H1 (cell line): ENCODE measurements at regions not wholly inside any gene's neighbourhood (a gene's known extent, or its start where the extent isn't known, plus 50 kb on each side); places are given as distances from the start of the nearest gene placed in this dataset.

Experiments
- CTCF ChIA-PET: fragments of 300-600 bp; sonication (Branson Sonifier 250); formaldehyde crosslinking; loops from one replicate; lab custom pipeline; 2021; ENCODE audit not compliant: partially characterized antibody; lab: Charles Lee
- POLR2A ChIA-PET: fragments of 300-600 bp; sonication (Branson Sonifier 250); formaldehyde crosslinking; loops from one replicate; lab custom pipeline; 2021; ENCODE audit warnings: inconsistent platforms; ENCODE audit not compliant: partially characterized antibody; lab: Charles Lee
- DNase-seq, 2 experiments: peaks; one replicate each; pipeline versions ENCODE4 v3.0.0 to v3.0.0-alpha.2; 2010 to 2022; ENCODE audit warnings: low spot score in 2 of 2, low read depth in 1 of 2, mixed read lengths in 1 of 2
- FAIRE-seq: peaks from 2 replicates; lab custom pipeline; 2011; peaks lifted over from hg19 to GRCh38; lab: Jason Lieb, UNC
- H2AFZ ChIP-seq: 2 replicates; pipeline ENCODE4 v1.8.1; 2012; ENCODE audit warnings: low read length, inconsistent platforms
- H2AK5ac ChIP-seq: 2 replicates; pipeline ENCODE4 v1.6.1; 2013; ENCODE audit warnings: low read depth, low read length
- H2BK120ac ChIP-seq: replicated peaks from 2 replicates; pipeline ENCODE3; 2013; ENCODE audit warnings: low read depth, low read length, inconsistent platforms
- H2BK12ac ChIP-seq: 2 replicates; pipeline ENCODE4 v1.6.1; 2013; ENCODE audit warnings: low read depth, low read length
- H2BK15ac ChIP-seq: 2 replicates; pipeline ENCODE4 v1.6.1; 2013; ENCODE audit warnings: low read length
- H2BK20ac ChIP-seq: 2 replicates; pipeline ENCODE4 v1.6.1; 2013; ENCODE audit warnings: low read length
- H2BK5ac ChIP-seq: 2 replicates; pipeline ENCODE4 v1.6.1; 2013; ENCODE audit warnings: low read depth, low read length
- H3K14ac ChIP-seq: 2 replicates; pipeline ENCODE4 v1.6.1; 2013; ENCODE audit warnings: inconsistent platforms; ENCODE audit not compliant: insufficient read length
- H3K18ac ChIP-seq: 2 replicates; pipeline ENCODE4 v1.6.1; 2013; ENCODE audit warnings: low read length; ENCODE audit errors: extremely low read depth
- H3K23ac ChIP-seq: 2 replicates; pipeline ENCODE4 v1.6.1; 2013; ENCODE audit warnings: inconsistent platforms; ENCODE audit not compliant: insufficient read length
- H3K23me2 ChIP-seq: 2 replicates; pipeline ENCODE4 v1.6.1; 2013; ENCODE audit warnings: low read depth, low read length
- H3K27ac ChIP-seq: 2 replicates; pipeline ENCODE4 v1.6.1; 2011; ENCODE audit warnings: low read depth, low read length, inconsistent platforms
- H3K27me3 ChIP-seq, 4 experiments: replicated peaks in 1 of 4; 1 replicate in 1 of 4; 2 replicates in 3 of 4; pipeline versions ENCODE4 v1.6.1 to v1.8.1; 2011 to 2013; ENCODE audit warnings: low read length in 3 of 4, mild to moderate bottlenecking in 3 of 4, inconsistent platforms in 2 of 4, mixed read lengths in 2 of 4, moderate library complexity in 1 of 4; ENCODE audit not compliant: control insufficient read depth in 3 of 4, insufficient read depth in 3 of 4; ENCODE audit errors: extremely low read depth in 1 of 4
- H3K36me3 ChIP-seq, 4 experiments: 2 replicates each; pipeline versions ENCODE4 v1.6.1 to v1.8.1; 2011 to 2013; ENCODE audit warnings: mild to moderate bottlenecking in 4 of 4, low read length in 3 of 4, moderate library complexity in 2 of 4, control low read depth in 1 of 4, inconsistent platforms in 1 of 4; ENCODE audit not compliant: insufficient read depth in 4 of 4, control insufficient read depth in 2 of 4
- H3K4ac ChIP-seq: replicated peaks from 2 replicates; pipeline ENCODE3; 2013; ENCODE audit warnings: low read length, low read depth, mixed read lengths, inconsistent platforms; ENCODE audit not compliant: insufficient read length
- H3K4me1 ChIP-seq, 4 experiments: replicated peaks in 1 of 4; 1 replicate in 1 of 4; 2 replicates in 3 of 4; pipeline versions ENCODE4 v1.6.1 to v1.8.1; 2011 to 2013; ENCODE audit warnings: low read length in 3 of 4, inconsistent platforms in 2 of 4, mixed read lengths in 1 of 4; ENCODE audit not compliant: insufficient read depth in 4 of 4, control insufficient read depth in 3 of 4
- H3K4me2 ChIP-seq, 2 experiments: 2 replicates each; pipeline versions ENCODE4 v1.6.1 to v1.8.1; 2011 to 2013; ENCODE audit warnings: low read depth in 2 of 2, low read length in 2 of 2, control low read depth in 1 of 2, inconsistent platforms in 1 of 2, mild to moderate bottlenecking in 1 of 2; ENCODE audit not compliant: insufficient read depth in 1 of 2
- H3K4me3 ChIP-seq, 4 experiments: fragments of 200-600, 300-600 bp in 1 of 4; sonication (generic), shearing (Covaris generic), sonication (Bioruptor Twin) in 1 of 4; 2 replicates each; pipeline versions ENCODE4 v1.5.1 to v1.8.1; 2011 to 2016; ENCODE audit warnings: low read length in 4 of 4, low read depth in 3 of 4, control low read depth in 2 of 4, inconsistent platforms in 2 of 4, mild to moderate bottlenecking in 2 of 4, mixed read lengths in 1 of 4, moderate library complexity in 1 of 4; ENCODE audit not compliant: insufficient read depth in 2 of 4; ENCODE audit errors: extremely low read depth in 1 of 4
- H3K56ac ChIP-seq: replicated peaks from 2 replicates; pipeline ENCODE3; 2013; ENCODE audit warnings: low read depth, mild to moderate bottlenecking, mixed read lengths, low read length, inconsistent platforms; ENCODE audit not compliant: insufficient read length
- H3K79me1 ChIP-seq: 2 replicates; pipeline ENCODE4 v1.6.1; 2013; ENCODE audit warnings: low read depth, low read length, control low read depth
- H3K79me2 ChIP-seq, 2 experiments: 2 replicates each; pipeline versions ENCODE4 v1.6.1 to v1.8.1; 2012 to 2013; ENCODE audit warnings: low read length in 2 of 2, mild to moderate bottlenecking in 2 of 2, inconsistent platforms in 1 of 2; ENCODE audit not compliant: insufficient read depth in 2 of 2, control insufficient read depth in 1 of 2
- H3K9ac ChIP-seq, 4 experiments: replicated peaks in 1 of 4; 1 replicate in 1 of 4; 2 replicates in 3 of 4; pipeline versions ENCODE4 v1.6.1 to v1.8.1; 2011 to 2013; ENCODE audit warnings: low read depth in 3 of 4, low read length in 3 of 4, control low read depth in 2 of 4, mild to moderate bottlenecking in 2 of 4, moderate library complexity in 2 of 4, inconsistent platforms in 1 of 4; ENCODE audit errors: extremely low read depth in 1 of 4
- H3K9me3 ChIP-seq, 2 experiments: 2 replicates each; pipeline versions ENCODE4 v1.6.1 to v1.8.1; 2012 to 2013; ENCODE audit warnings: mild to moderate bottlenecking in 2 of 2, moderate library complexity in 2 of 2, control low read depth in 1 of 2, inconsistent platforms in 1 of 2, low read depth in 1 of 2, low read length in 1 of 2, mixed read lengths in 1 of 2; ENCODE audit not compliant: insufficient read depth in 2 of 2
- H4K20me1 ChIP-seq, 2 experiments: replicated peaks in 1 of 2; 2 replicates each; pipeline versions ENCODE3 to v1.8.1; 2011 to 2013; ENCODE audit warnings: inconsistent platforms in 2 of 2, low read length in 2 of 2, mild to moderate bottlenecking in 1 of 2; ENCODE audit not compliant: insufficient read depth in 2 of 2, control insufficient read depth in 1 of 2
- H4K5ac ChIP-seq: 2 replicates; pipeline ENCODE4 v1.6.1; 2013; ENCODE audit warnings: low read length, low read depth, mixed read lengths, inconsistent platforms; ENCODE audit not compliant: insufficient read length
- H4K8ac ChIP-seq: 2 replicates; pipeline ENCODE4 v1.8.0; 2013; ENCODE audit warnings: mild to moderate bottlenecking, moderate library complexity, low read length, inconsistent platforms; ENCODE audit not compliant: insufficient read depth; ENCODE audit errors: extremely low read depth
- H4K91ac ChIP-seq: replicated peaks from 2 replicates; pipeline ENCODE3; 2013; ENCODE audit warnings: low read length, mixed read lengths, inconsistent platforms; ENCODE audit not compliant: insufficient read length
- WGBS, 2 experiments: shearing (Covaris generic) in 1 of 2; methylation state at CpG; one replicate each; pipeline versions ENCODE4 v1.1.6 to v1.1.7; 2013 to 2015; ENCODE audit warnings: low lambda C conversion rate in 2 of 2, mixed read lengths in 2 of 2, inconsistent platforms in 1 of 2, low coverage in 1 of 2, missing lambda C conversion rate in 1 of 2; ENCODE audit not compliant: insufficient replicate concordance in 2 of 2, insufficient coverage in 1 of 2, insufficient read length in 1 of 2; ENCODE audit errors: extremely low coverage in 1 of 2, missing lambda C conversion rate in 1 of 2; 5-methylcytosine and 5-hydroxymethylcytosine counted together

DNA sequence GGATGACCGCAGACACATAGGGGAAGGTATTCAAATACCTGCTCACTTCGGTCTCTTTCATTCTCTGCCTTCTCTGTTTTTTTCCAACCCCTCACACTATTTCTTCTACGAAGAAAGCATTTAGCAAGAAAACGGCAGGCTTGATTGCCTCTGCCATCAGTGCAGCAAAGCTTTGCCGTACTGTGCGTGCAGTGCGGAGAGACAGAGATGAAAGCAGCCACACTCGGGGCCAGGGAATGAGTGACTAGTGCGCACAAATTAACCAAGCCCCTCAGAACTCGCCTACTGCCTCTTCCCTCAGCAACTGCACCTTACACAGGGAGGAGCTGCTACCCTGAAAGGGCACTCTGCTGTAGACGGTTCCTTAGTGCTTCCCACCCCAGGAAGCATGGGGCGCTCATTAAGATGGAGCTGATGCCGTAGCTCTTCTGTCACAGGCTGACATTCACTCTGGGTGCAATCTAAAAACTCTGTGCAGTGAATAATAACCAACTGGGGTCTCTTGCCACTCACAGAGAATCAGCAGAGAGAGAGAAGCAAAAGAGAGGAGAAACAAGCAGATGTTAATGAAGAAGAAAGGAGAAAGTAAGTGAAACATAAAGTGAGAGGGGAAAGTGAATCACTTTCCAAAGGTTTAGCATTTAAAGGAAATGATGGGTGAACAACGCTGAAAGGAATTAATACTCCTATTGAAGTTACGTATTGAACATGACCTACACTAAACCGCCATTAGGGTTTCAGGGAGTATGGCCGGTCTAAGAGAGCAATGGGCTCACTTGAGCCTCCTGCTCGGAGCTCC lies 69.4 kb downstream of the GRIN2B start:
- no peaks in the 10 kb centered on the region for H3K23me2 ChIP-seq
- H2BK20ac ChIP-seq, result no peak overlapping the region
- H3K14ac ChIP-seq, result no peak overlapping the region
- FAIRE-seq, result no peak
- H4K20me1 ChIP-seq, result no peaks in the 10 kb centered on the region
- H3K36me3 ChIP-seq, result no peaks in the 10 kb centered on the region
- POLR2A ChIA-PET, result no interaction called here
- H3K4me1 ChIP-seq, result no peaks in the 10 kb centered on the region
- no peak overlapping the region; the same call in 1 of the 2 replicates for H4K8ac ChIP-seq
- no peak overlapping the region for H2BK12ac ChIP-seq
- no peaks in the 10 kb centered on the region for H3K9me3 ChIP-seq
- H2BK5ac ChIP-seq, result no peak overlapping the region
- H2BK120ac ChIP-seq, result no peak overlapping the region
- no peak overlapping the region for H3K4ac ChIP-seq
- DNase-seq, result no peak
- H3K4me3 ChIP-seq, result no peak overlapping the region
- H4K5ac ChIP-seq, result no peak overlapping the region
- no peak overlapping the region for H2AK5ac ChIP-seq
- H3K9ac ChIP-seq, result no peak overlapping the region
- no peak overlapping the region for H3K27ac ChIP-seq
- WGBS, 2 experiments, result 90% methylated on average over 18 of the region's 18 CpGs; no CpG with 5 or more reads in 1 of the 2 experiments
- H3K27me3 ChIP-seq, result no peaks in the 10 kb centered on the region
- no peak overlapping the region for H3K18ac ChIP-seq
- no peak overlapping the region for H3K56ac ChIP-seq
- H3K79me2 ChIP-seq, result no peaks in the 10 kb centered on the region
- no peak overlapping the region for H3K23ac ChIP-seq
- no peak overlapping the region for H2BK15ac ChIP-seq
- CTCF ChIA-PET, result interaction anchor here (0.8 to 1.5 kb wide), 5 partner anchors 9 to 255 kb away, joined by 3 to 6 read pairs (median 3); no protein-coding TSS in a partner anchor
- no peak overlapping the region for H2AFZ ChIP-seq
- no peaks in the 10 kb centered on the region for H3K79me1 ChIP-seq
- H4K91ac ChIP-seq, result no peak overlapping the region
- H3K4me2 ChIP-seq, result no peak overlapping the region
